Activated T-cell treated with anti-CD3 and anti-CD28 coated beads for 4 hours (primary cell): ENCODE measurements at regions not wholly inside any gene's neighbourhood (a gene's known extent, or its start where the extent isn't known, plus 50 kb on each side); places are given as distances from the start of the nearest gene placed in this dataset.

Experiments
- DNase-seq: peaks from one replicate; pipeline ENCODE4 v3.0.0-alpha.2; 2020

DNA sequence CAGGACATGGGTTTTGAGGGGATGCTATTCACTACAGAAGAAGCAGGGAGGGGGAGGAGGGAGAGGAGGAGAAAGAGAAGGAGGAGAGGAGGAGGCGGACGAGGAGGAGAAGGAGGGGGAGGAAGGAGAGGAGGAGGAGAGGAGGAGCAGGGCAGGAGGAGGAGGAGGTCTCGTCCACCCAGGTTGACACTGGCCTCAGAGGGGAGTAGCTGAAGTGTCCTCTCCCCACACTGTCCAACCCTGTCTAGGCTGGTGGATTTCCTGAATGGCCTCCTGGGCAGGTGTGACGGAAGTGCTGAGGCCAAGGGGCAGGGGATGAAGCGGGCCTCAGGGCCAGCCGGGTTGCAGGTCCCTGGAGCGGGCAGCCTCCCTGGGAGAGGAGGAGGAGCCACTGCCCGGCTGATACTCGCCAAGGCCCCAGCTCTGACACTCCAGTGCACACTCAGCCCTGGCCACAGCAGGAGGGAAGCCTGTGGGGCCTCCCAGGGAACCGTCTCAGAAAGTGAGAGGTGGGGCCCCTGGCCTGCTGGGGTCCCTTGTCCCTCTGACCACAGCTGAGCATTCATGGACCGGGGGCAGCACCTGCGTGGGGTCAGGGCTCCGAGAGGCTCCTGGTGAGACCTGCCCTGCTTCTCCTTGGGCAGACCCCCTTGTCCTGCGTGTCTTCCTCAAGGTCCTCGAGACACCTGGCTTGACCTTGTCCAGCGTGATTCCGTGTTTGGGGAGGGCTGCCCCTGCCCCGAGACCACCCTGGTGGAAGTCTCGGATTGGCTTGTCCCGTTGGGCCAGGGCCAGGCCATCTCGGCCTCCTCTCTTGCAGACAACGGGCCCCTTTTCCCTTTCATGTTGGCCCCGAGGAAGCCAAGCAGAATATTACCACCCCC is 200.6 kb upstream of the CIBAR2 start:
- no peak for DNase-seq

DNA sequence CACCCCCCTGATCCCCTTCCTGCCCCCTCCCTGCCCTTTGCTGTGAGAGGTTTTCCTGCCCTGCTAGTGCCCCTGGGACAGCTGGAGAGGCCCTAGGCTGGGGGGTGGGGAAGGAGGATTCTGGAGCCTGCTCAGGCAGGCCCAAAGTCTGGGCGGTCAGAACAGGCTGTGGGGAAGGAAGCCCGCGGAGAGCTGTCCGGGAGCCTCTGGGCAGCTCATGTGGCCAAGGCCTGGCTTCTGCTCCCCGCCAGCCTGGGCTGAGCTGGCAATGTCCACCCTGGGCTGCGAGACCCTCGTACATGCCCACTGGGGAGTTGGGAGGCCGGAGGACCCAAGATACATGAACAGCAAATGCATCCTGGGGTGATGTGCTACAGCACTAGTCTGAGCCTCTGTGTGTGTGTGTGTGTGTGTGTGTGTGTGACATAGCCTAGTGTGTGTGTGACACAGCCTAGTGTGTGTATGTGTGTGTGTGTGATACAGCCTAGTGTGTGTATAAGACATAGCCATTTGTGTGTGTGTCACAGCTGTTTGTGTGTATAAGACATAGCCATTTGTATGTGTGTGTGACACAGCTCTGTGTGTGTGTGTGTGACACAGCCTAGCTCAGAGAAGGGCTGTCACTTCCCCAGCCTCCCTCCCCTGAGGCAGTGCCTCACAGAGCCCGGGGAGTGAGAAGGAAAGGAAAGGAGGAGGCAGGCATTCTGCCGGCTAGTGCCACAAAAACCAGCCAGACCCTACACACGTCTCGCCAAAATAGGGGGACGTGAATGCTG is 201.4 kb upstream of the CIBAR2 start:
- no peak for DNase-seq

DNA sequence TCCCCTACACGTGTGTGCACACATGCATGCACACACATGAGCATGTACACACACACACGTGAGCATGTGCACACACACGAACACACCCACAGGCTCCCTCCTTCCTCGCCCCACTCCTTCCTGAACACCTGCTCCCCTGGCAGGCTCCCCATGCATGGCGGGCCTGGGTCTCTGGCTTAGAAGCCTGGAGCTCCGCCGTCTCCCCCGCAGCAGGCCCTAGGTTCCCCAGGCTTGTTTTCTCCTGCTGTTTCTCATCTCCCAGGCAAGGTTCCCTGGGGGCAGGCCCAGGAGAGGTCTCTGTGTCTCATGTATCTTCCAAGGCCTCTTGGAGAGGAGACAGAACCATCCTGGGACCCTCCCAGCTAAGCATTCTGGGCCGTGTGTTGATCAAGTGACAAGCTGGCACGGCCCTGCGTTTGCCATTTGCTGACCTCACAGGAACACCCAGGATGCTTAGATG is 202.3 kb upstream of the CIBAR2 start:
- DNase-seq, result no peak

DNA sequence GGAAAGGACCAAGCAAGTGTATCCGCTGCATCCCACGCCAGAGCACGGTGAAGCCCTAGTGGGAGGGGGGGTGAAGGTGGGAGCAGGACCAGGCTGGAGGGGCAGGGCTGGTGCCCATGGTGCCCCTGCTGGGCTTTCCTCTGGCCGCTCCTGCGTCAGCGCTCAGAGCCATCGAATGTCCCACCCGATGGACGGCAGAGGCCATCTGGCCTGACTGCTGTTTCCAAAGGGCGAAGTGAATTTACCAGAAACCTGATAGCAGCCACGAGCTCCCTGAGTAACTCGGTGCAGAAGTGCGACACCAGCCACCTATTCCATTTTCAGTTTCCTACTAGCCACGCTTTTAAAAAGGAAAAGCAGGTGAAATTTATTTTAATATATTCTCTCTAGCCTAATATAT is 203.6 kb upstream of the CIBAR2 start:
- no peak for DNase-seq

- no peak for DNase-seq
These were observed 204.1 kb upstream of the CIBAR2 start for GRCh38 chr16:85316321-85316919.

- no peak for DNase-seq
These were observed 204.7 kb upstream of the CIBAR2 start for GRCh38 chr16:85316944-85317343.

GRCh38 chr16:85317704-85318103 is 205.4 kb upstream of the CIBAR2 start:
- no peak for DNase-seq

DNA sequence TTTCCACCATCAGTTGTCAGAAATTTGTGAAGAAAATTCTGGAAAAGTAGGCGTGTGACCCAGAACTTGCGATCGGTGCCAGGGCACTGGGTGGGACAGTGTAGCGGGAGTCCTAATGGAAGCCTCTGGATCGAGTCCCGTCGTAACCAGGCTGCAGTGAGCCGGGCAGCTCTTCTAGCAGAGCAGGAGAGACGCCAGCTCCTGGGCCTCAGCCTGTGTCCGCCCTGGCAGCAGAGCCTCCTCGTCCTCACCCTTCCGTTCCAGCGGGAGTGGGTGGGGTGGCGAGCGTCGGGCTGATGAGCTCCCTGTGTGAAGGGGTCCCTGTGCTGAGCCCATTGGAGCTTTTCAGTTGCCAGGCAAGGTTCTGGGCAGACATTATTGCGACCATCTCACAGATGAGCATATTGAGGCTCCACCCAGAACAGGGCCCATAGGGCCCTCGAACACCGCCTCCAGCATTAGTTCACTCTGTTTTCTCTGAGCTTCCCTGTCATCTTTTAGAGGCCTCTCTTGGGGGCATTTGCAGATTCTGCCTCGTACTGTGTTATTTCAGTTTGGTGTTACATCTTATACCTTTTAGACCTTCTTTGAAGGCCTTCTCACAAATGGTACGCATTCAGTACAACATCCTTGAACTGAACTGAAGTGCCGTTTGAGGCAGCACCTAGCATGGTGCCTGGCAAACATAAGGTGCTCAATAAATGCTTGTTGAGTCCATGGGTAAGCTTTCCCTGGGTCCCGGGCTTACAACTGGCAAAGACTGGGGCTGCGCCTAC is 207.1 kb upstream of the CIBAR2 start:
- DNase-seq, result no peak

GRCh38 chr16:85319984-85320440 is 207.7 kb upstream of the CIBAR2 start:
- no peak for DNase-seq

DNA sequence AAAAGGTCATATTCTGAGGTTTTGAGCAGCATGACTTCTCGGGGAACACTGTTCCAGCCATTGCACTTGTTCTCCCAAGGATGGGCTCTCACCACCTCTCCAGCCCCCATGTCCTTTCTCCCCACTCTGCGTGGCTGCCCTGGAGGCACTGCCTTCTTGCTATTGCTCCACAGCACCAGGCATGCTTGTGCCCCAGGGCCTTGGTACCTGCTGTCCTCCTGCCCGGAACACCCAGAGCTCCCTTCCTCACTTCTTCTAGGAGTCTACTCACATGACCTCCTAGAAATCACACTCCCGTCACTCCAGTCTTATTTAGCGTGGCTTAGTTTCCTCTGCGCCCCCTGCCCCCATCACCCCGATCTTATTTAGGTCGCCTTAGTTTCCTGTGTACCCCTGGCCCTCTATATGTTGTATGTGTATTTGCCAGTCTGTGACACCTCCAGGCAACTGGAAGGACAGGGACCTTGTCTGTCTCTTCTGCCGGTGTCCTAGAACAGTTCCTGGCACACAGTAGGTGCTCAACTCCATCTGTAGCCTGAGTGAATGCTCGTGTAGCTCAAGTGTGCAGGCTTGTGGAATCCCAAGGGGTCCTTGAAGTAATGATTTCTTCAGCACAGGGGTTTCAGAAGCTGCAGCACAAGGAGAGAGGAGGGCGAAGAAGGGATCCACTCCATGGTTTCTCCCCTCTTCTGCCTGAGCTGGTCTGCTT is 208.6 kb upstream of the CIBAR2 start:
- no peak for DNase-seq

GRCh38 chr16:85321509-85322271 is 209.4 kb upstream of the CIBAR2 start:
- no peak for DNase-seq

DNA sequence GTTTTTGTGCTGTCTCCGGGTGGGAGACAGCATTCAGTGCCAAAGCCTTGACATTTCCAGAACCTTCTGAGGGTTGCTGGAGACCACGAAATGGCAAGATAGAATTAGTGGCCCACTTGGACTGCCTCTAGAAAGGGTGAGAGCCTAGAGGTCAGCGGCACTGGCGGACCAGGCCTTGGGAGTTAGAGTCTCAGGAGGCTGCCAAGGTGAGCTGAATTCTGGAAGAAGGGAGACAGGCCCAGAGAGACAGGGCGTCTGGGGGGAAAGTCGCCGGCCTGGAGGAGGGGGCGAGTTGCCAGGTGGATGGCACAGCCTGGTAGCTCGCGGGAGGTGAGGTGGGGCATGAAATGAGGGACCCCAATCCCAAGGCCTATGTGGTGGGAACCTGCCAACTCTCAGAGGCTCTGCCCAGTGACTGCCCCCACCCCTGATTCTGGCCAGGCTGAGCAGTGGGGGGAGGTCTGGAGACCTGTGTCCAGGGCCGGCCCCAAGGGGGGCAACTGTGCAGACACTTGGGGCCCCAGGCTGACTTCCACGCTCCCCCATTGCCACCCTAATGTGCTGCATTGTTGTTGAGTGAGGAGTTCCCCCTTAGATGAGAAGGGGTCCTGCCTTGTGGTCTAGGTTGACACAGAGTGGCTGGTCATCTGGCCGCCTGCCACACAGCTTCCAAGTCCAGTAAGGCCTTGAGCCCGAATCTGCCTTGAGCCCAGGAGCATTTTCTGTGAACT is 211.1 kb upstream of the CIBAR2 start:
- DNase-seq, result no peak

GRCh38 chr16:85323961-85324253 is 211.6 kb upstream of the CIBAR2 start:
- no peak for DNase-seq

- no peak for DNase-seq
These were observed 212.2 kb upstream of the CIBAR2 start for GRCh38 chr16:85324488-85324887.

GRCh38 chr16:85326113-85326793 is 214.0 kb upstream of the CIBAR2 start:
- DNase-seq, result no peak

- no peak for DNase-seq
These were observed 214.5 kb upstream of the CIBAR2 start for GRCh38 chr16:85326794-85327181.

- no peak for DNase-seq
These were observed 215.7 kb upstream of the CIBAR2 start for GRCh38 chr16:85327731-85328675.

GRCh38 chr16:85328676-85329058 is 216.4 kb upstream of the CIBAR2 start:
- no peak for DNase-seq
